GM18517 (cell line): ENCODE measurements at regions not wholly inside any gene's neighbourhood (a gene's known extent, or its start where the extent isn't known, plus 50 kb on each side); places are given as distances from the start of the nearest gene placed in this dataset.
A peak's percentile ranks its signal among the peaks of the same experiment; 100 is the strongest.

Source experiments
- ATAC-seq: cut with Tn5 transposase; IDR thresholded peaks from one replicate; pipeline ENCODE4 v1.9.1; 2021; ENCODE audit warnings: mild to moderate bottlenecking, moderate library complexity; ENCODE audit not compliant: unreplicated experiment

- ATAC-seq = peak; percentile 84
Observed at GRCh38 chr3:110767838-110768237, 303.8 kb upstream of the NECTIN3 start.

- no peak for ATAC-seq
Observed at GRCh38 chr3:110773413-110773954, 298.1 kb upstream of the NECTIN3 start.

GRCh38 chr3:110774496-110775265, 296.9 kb upstream of the NECTIN3 start:
- no peak for ATAC-seq

GRCh38 chr3:110779581-110779980, 292.0 kb upstream of the NECTIN3 start:
- no peak for ATAC-seq

GRCh38 chr3:110783541-110783940, 288.1 kb upstream of the NECTIN3 start:
- ATAC-seq = no peak

GRCh38 chr3:110788794-110789193, 282.8 kb upstream of the NECTIN3 start:
- ATAC-seq = no peak

GRCh38 chr3:110789315-110789714, 282.3 kb upstream of the NECTIN3 start:
- ATAC-seq = no peak

- no peak for ATAC-seq
Observed at GRCh38 chr3:110790631-110791030, 281.0 kb upstream of the NECTIN3 start.

GRCh38 chr3:110791995-110792686, 279.5 kb upstream of the NECTIN3 start:
- ATAC-seq = no peak

GRCh38 chr3:110793611-110794010, 278.0 kb upstream of the NECTIN3 start:
- ATAC-seq = no peak

- no peak for ATAC-seq
Observed at GRCh38 chr3:110795163-110795562, 276.5 kb upstream of the NECTIN3 start.

- ATAC-seq = no peak
Observed at GRCh38 chr3:110799271-110799670, 272.3 kb upstream of the NECTIN3 start.

- ATAC-seq = no peak
Observed at GRCh38 chr3:110804856-110805255, 266.8 kb upstream of the NECTIN3 start.

- ATAC-seq = no peak
Observed at GRCh38 chr3:110806924-110807323, 264.7 kb upstream of the NECTIN3 start.

- ATAC-seq = no peak
Observed at GRCh38 chr3:110808630-110809029, 263.0 kb upstream of the NECTIN3 start.

- no peak for ATAC-seq
Observed at GRCh38 chr3:110810356-110810755, 261.3 kb upstream of the NECTIN3 start.

GRCh38 chr3:110811050-110811449, 260.6 kb upstream of the NECTIN3 start:
- ATAC-seq = no peak

- ATAC-seq = no peak
Observed at GRCh38 chr3:110813541-110813940, 258.1 kb upstream of the NECTIN3 start.

- peak; percentile 69 for ATAC-seq
Observed at GRCh38 chr3:110814170-110815007, 257.2 kb upstream of the NECTIN3 start.

- ATAC-seq = no peak
Observed at GRCh38 chr3:110815008-110815583, 256.5 kb upstream of the NECTIN3 start.

GRCh38 chr3:110816008-110816407, 255.6 kb upstream of the NECTIN3 start:
- peak; percentile 84 for ATAC-seq
